T1000 (cell line): ENCODE measurements at regions not wholly inside any gene's neighbourhood (a gene's known extent, or its start where the extent isn't known, plus 50 kb on each side); places are given as distances from the start of the nearest gene placed in this dataset.

Experiments used
- DNase-seq: peaks from one replicate; lab custom pipeline; 2025; ENCODE audit warnings: mixed read lengths; lab: John Stamatoyannopoulos, UW

DNA sequence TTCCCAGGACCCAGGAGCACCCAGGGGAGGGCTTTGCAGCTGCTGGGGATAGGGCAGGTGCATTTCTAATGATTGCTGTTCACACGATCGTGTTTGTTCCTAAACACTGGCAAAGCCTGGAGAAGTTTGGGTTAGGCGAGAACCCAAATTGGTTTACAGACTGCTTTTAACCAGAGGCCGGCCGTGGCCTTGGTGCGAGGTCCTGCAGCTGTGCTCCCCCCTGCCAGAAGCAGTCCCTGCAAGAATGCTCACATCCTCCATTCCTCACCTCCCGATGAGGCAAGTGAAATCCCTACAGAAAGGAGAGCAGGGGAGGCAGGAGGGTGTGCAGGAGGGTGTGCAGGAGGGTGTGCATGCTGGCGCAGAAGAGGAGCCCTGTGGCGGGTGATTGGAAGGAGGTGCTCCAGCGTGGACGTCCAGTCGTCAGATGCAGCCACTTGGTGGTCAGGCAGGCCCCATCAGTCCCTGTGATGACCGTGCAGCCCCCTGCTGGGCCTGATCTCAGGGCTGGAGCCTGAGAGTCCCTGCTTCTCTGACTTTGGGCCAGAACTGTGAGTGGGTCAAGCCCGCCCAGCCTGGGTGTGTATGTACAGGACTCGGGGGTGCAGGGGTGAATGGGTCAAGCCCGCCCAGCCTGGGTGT, 55.7 kb upstream of the FRMD1 start:
- DNase-seq: no peak

DNA sequence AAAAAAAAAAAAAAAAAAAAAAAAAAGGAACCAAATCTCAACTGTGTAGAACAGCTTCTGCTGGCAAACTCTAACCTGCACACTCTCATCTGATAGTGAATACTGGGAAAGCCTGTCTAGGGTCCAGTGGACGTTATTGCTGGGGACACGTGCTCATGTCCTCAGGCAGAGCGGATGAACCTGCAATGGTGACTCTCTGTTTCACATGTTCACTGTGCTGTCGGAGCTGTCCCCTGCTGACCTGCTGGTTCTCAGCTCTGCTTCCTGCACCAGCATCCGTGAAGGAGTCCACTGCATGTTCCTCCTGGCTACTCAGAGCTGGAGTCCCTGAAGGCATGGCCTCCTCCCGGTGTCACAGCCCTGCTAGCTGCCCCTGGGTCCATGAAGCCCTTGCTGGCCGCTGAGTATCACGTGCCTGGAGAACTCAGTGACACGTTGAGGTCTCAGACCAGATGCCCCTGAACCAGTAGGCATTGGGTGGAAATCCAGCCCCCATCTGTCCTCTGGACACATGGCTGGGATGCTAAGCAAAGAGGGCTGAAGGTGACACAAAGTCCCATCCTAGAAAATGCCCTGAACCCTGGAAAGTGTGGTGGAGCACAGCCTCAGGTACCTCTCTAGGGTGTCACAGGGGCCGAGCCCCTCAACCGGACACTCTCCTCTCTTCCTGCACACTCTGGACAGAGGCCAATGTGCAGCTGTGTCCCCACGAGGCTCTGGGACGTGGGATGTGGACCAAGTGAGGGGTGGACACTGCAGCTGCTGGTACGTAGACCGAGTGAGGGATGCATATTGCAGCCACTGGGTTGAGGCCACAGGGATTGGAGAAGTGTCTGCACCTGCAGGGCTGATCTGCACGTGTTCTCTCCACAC, 54.9 kb upstream of the FRMD1 start:
- no peak for DNase-seq

DNA sequence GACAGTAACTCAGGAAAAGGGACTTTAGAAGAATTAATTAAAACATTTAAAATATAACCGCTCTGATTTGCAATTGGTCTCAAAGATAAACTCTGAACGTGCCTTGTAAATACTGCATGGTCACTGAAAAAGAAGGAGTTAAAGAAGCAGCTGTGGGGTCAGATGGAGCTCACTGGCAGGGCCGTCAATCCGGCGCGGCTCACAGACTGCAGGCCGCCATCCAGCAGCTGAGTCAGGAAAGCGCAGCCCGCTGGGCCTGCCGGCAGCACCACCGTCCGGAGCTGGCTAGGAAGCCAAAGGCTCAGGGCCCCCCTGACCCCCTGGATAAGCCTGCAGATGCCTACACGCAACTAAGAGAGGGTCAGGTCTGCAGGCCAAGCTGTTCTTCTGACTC, 54.2 kb upstream of the FRMD1 start:
- DNase-seq: no peak

DNA sequence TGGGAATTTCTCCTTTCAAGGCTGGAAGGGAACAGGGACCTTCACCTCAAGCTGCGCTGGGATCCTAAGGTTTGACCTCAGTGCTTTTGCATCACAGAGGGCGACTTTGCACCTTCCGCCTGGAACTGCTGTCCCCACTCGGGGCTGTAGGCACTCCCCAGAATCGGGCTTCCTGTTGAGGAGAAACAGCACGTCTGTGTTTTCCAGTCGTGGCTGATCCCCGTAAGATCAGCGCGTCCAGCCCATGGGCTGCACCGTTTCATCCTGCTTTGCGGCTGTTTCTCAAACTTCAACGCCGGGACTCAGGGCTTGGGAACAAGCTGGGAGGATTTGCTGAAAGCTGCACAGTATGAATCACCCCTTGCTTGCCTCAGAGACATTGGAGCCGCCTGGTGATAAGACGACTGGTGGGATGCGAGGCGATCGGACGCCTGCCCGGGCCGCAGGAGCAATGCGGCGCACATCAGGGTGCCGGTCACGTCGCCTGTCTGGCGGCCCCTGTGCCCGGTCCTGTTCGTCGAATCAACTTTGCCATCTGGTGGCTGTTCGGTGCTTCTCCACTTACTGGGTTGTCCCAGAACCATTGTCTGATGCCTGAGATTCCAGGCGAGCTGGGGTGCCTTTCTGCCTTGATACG, 53.6 kb upstream of the FRMD1 start:
- no peak for DNase-seq

DNA sequence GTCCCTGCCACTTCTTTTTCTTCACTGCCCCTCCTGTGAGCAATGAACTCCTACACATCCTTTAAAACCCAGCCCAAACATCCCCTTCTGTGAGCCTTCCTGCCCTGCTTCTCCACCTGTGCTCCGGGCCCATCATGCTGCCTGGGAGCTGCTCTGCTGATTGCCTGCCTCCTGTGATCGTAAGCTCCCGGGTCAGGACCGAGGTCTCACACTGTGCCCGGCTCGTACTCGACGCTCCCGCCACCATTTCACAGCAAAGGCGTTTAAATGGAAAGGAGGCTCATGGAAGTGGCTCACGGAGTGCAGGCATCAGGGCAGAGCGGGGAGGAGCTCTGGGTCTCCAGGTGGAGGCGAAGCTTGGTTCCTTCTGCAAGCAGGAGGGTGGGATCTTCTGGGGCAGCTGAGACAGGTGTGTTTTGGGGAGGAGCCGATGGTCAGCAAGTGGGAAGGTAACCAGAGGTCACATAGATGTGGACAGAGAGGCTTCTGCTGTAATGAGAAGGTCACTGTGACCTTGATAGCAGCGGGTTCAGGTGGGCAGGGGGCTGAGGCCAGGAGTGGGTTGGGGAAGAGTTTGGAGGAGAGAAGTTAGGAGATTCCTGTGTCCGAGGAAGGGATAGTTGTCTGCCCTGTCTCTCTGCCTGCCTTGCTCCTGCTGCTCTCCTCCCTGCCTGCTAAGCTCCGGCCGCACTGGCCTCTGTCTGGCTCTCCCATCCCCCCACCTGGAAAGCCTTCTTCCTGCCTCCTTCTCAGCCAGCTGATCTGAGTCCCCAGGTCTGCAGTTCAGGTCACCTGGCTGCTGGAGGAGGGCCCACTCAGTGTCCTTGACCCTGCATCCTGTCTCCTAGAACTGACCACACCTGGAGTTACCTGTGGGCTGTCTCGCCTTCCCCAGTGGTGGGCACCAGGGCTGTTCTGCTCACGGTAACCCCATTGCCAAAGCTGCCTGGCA, 52.7 kb upstream of the FRMD1 start:
- DNase-seq: no peak

DNA sequence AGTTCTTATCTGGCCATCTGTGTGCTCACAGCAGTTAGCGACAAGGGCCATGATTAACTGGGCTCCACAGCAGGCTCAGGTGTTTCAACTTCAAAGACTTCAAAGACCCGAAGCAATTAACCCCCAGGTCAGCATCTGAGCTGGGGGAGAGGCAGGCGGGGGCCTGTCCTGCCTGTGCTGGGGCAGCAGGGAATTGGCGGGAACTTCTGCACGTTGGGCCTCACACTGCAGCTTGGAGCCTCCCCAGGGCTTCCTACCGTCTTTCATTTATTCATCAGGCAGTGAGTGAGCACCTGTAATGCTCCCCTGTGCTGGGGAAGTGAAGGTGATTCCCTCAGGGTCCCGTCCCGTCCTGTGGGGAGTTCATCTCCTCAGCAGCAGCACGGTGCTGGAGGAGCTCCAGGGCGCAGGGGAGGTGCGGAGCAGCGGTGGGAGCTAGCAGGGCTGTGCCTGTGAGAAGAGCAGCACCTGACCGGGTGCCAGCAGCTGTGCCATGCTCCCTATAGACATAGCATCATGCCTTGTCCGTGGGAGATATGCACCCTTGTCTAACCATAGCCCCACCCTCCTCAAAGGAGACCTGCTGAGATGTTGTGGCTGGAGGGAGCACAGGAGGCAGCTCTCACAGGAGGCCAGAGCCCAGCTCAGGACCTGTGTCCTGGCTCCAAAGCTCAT, 51.8 kb upstream of the FRMD1 start:
- DNase-seq: no peak

DNA sequence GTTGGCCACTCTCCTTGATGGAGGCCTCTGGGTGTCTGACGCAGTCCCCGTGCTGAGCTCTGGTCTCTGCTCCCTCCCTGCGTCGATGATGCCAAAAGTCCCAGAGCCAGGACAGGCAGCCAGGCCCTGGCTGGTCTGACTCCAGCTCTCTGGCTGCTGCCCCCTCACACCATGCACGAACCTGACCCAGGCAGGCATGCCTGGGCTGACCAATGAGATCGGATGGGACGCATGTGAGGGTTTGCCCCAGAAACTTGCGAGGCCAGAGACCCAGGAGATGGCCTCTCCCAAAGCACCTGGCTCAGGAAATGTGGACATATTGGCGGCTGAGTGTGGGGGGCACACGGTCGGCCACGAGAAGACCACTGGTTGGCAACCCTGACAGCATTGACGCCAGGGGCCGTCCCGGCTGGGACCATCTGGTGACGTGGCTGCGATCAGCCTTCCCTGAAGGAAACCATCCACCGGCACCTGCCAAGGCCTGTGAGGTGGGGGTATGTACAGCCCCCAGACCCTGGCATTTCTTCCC, 51.2 kb upstream of the FRMD1 start:
- no peak for DNase-seq

DNA sequence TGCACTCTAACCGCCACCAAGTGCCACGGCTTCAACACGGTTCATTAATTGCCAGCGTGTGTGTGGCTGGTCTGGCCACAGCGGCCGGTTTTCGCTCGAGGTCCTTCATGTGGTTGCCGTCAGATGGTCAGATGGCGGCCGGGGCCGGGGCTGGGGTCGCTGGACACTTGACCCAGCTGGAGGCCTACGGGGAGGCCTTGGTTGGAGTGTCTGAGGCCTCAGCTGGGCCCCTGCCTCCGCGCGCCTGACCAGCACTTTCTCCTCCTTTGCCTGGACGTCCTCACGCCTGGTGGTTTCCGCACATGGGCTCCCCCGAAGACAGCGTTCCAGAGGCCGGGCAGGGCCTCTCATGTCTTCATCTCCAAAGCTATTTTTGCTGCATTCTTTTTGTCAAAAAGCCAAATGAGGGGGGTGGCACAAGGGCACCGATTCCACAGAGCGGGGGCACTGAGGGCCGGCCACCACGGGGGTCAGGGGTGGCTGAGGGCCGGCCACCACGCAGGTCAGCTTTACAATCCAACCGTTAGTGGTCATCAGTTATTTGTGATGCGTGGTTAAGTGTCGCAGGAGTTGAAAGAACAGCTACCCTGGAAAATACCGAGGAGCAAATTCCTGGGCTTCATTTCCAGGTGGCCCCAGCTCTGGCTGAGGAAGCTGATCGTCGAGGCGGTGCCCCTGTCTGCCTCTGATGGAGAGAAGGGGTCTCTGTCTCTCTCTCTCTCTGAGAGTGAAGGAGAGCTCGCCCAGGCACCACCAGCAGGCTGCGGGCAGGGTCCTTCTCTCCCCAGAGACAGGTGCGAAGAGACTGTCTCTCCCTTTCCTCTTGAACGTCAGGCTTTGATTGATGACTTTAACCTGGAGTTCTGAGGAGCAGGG, 50.5 kb upstream of the FRMD1 start:
- no peak for DNase-seq

DNA sequence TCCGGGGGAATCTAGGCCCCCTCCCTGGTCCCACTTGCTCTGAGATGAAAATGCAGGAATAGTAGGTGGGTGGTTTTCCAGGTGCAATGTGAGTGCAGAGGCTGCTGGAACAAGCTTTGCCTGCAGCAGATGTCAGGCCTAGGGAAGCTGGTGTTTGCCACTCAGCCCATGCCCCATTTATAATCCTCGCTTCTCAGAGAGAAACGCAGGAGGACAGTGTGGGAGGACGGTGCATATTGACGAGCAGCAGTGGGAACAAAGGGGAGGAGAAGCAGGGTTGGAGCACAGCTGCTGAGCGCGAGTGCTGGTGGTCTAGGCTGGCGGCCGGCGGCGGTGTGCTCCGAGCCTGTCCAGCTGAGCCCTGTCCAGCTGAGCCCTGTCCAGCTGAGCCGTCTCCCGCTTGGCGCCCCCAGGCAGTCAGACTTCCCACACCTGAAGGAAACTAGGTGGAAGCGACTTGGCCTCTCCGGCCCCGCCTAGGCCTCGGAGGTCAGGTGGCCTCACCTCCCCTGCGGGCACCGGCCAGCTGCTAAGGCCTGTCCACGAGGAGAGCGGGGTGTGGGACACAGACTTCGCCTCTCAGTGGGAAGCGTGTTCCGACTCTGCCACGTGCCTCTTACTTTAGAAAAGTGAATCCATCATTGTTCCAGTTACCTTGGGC, 49.7 kb upstream of the FRMD1 start:
- no peak for DNase-seq
